ENCODE measurements at regions not wholly inside any gene's neighbourhood (a gene's known extent, or its start where the extent isn't known, plus 50 kb on each side); places are given as distances from the start of the nearest gene placed in this dataset.

DNA sequence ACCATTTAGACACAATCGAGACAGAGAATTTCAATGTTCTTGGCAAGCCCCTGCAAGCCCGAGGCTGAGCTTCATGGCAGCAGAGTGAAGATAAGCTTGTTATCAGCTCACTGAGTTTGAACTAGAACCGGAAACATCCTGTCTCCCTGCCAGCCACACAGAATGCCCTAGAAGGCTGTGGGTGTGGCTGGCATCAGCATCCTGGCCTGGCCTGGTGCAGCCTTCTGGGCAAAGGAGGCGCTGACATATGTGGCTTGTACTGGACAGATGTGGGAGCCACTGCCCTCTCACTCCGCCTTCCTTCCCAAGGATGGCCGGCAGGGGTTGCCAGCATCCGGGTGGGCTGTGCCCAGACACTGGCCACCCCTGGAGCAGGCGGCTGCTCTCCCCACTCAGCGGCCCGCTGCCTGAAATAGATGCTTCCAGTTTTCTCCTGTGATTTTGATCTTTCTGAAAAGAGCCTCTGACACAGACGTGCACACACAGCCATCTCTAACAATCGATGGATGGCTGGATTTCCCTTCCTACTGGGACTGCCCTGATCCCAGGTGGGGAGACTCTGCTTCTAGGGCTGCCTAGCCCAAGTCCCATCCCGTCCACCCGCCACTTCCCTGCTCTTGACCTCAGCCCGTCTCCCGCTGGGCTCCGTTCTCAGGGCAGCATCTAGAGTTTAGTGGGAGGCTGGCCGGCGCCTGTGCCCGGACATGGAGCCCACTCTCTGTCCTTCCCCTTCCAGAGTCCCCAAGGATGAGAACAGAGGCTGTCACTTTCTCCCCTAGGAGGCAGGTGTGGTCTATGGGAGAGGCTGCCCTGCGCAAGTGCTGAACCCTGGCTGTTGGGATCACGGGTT lies 149.7 kb downstream of the CTTN start:
- no peak overlapping the region for H3K27ac ChIP-seq
- TF ChIP-seq, protein P1, sequence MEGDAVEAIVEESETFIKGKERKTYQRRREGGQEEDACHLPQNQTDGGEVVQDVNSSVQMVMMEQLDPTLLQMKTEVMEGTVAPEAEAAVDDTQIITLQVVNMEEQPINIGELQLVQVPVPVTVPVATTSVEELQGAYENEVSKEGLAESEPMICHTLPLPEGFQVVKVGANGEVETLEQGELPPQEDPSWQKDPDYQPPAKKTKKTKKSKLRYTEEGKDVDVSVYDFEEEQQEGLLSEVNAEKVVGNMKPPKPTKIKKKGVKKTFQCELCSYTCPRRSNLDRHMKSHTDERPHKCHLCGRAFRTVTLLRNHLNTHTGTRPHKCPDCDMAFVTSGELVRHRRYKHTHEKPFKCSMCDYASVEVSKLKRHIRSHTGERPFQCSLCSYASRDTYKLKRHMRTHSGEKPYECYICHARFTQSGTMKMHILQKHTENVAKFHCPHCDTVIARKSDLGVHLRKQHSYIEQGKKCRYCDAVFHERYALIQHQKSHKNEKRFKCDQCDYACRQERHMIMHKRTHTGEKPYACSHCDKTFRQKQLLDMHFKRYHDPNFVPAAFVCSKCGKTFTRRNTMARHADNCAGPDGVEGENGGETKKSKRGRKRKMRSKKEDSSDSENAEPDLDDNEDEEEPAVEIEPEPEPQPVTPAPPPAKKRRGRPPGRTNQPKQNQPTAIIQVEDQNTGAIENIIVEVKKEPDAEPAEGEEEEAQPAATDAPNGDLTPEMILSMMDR (IDR thresholded peaks at IDR 0.05) = no peak
- no peak for TF ChIP-seq ZFX (IDR thresholded peaks at IDR 0.05; ENCODE audit: borderline replicate concordance)

DNA sequence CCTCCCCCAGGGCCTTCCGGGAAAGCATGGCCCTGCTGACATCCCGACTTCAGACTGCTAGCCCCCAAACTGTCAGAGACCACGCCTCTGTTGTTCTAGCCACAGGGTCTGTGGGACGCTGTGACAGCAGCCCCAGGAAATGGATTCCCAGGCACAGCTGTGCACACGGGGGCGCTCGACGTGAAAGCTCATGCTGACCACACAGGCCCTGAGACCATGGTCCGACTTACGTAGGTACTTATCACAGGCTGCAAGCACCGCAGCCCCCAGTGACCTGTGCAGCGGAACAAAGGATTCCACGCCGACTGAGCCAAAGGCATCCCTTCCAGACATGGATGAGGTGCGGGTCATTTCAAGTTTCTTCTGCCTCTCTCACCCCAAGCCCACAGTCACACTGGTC lies 150.6 kb downstream of the CTTN start:
- no peak for TF ChIP-seq ZFX (IDR thresholded peaks at IDR 0.05; ENCODE audit: borderline replicate concordance)
- TF ChIP-seq, protein P1 (IDR thresholded peaks at IDR 0.05) = no peak
- H3K27ac ChIP-seq = no peak overlapping the region

DNA sequence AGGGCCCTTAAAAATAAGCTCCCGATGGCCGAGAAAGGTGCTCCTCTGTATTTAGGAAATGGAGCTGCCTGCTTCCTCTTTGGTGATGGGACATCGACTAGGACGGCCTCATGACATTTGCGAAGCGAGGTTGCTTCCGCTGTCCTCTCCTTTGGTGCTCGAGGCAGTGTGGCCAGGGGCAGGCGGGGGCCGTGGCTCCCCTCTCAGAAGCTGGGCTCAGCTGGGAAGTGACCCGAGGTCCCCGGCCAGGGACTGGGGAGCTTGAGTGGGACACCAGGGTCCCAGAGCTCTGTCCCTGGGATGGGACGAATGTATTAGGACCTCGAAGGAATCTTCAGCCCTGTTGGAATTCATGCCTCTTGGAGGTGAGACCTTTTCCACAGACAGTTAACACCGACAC lies 151.1 kb downstream of the CTTN start:
- no peak overlapping the region for H3K27ac ChIP-seq
- no peak for TF ChIP-seq ZFX (IDR thresholded peaks at IDR 0.05; ENCODE audit: borderline replicate concordance)
- TF ChIP-seq, protein P1 (IDR thresholded peaks at IDR 0.05) = no peak

DNA sequence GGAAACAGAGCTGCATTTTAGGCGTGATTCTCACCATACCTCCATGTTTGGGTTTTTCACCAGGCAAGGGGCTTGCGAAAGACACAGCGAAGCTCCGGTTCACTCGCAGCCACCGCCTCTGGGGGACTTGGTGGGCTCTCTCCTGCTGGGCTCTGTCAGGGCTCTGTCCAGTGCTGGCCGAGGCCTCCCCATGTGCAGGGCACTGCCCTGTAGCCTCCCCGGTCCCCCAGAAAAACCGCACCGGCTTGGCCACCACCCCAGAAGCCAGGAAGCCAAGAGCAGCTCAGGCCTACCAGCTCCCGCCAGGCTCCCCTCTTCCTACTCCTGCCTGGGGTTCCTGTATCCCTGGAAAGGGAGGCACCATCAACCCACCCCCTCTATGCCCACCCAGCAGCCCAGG lies 151.5 kb downstream of the CTTN start:
- TF ChIP-seq ZFX (IDR thresholded peaks at IDR 0.05; ENCODE audit: borderline replicate concordance) = no peak
- TF ChIP-seq, protein P1 (IDR thresholded peaks at IDR 0.05) = no peak
- no peak overlapping the region for H3K27ac ChIP-seq

DNA sequence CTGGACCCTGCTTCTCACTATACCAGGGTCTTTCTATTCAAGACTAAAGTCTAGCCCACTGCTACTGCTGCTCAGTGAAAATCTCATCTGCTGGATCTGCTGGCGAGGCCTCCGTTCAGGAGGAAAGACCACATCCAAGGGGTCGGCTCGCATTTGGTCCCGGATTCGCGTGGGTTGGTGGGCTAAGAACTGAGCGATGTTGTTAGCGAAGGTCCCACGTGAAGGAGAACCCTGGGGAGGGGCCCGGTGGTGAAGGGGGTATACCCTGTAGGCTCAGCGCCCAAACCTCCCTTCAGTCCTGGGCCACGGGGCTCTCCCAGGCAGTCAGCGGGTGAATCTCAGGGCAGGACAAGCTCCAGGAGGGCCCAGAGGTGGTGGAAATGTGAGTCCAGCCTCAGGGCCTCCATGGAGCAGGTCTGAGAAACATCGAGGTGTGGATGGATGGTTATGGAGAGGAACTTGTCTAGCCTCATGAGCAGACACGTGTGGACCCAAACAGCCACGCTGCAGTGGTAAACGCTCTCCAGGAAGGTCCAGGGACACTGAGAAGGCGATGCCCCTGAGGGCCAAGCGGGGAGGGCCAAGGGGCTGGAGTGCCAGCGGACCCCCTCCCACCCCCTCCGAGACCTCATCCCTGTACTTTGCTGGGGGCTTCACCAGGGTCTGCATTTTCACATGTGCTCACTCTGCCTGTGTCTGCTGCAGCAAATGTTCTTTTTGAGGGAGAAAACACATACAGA lies 152.3 kb downstream of the CTTN start:
- TF ChIP-seq, protein P1 (IDR thresholded peaks at IDR 0.05) = no peak
- TF ChIP-seq ZFX (IDR thresholded peaks at IDR 0.05; ENCODE audit: borderline replicate concordance) = no peak
- H3K27ac ChIP-seq = no peak overlapping the region

DNA sequence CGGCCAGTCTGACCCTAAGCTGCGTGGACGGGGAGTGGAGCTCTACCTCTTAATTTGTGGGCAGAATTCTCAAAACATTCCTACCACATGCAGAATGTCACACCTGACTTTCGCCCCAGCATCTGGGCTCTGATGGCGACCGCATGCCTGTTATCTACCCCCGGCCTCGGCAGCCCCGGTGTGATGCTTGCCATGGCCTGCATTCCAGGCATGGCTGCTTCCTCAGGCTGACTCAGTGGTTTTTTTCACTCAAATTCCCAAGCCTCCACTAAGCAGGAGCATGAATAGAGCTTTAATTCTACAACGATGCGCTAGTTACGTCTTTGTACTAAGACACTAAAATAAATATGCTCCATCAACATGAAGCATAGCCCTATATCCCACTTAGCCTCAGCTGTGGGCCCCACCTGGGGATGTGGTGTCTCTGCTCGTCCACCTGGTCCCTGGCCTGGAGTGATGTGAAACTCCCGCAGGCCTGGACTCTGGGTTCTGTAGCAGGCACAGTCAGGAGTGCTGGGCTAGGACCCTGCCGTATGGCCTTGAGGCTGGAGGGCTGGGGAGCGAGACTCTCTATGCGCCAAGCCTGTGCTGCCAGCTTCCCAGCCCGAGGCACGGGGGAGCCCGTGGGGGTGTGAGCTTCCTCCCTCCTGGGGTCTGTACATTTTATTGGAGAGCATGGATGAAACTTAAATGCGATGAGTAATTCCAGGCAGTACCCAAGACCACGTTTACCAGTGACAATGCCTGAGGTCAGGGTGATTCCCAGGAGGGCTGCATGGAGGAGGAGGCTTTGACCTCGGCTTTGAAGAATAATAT lies 153.2 kb downstream of the CTTN start:
- H3K27ac ChIP-seq = no peak overlapping the region
- no peak for TF ChIP-seq ZFX (IDR thresholded peaks at IDR 0.05; ENCODE audit: borderline replicate concordance)
- TF ChIP-seq, protein P1 (IDR thresholded peaks at IDR 0.05) = no peak
